GM19438 (cell line): ENCODE measurements at regions not wholly inside any gene's neighbourhood (a gene's known extent, or its start where the extent isn't known, plus 50 kb on each side); places are given as distances from the start of the nearest gene placed in this dataset.
"Not testable (repeated sequence)": the region's sequence is repeated elsewhere in the genome, so short reads cannot be mapped to it uniquely, and the experiment has no call there.

Experiments
- ATAC-seq: cut with Tn5 transposase; IDR thresholded peaks from one replicate; pipeline ENCODE4 v1.9.1; 2021; ENCODE audit warnings: low read depth; ENCODE audit not compliant: unreplicated experiment

GRCh38 chr6:75031102-75031501 lies 174.8 kb downstream of the COL12A1 start:
- not testable (repeated sequence) for ATAC-seq

GRCh38 chr6:75029333-75029732 lies 176.5 kb downstream of the COL12A1 start:
- no peak for ATAC-seq

DNA sequence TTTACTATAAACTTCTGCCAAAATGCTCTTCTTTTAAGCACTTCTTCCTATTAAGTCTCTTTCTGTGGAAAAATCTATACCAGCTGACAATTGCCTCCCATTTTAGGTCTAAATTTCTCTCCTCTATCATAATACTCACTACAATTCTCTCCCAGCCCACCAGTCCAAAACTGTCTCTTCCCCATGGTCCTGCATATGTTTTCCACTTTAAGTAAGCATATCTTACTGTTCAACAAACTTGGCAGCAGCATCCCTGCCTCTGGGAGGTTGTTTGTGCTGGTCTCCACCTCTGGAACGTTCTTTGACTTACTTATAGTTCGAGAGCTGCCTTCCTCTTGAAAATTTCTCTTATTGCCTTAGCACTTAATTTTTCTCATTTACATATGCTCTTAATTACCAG lies 180.5 kb downstream of the COL12A1 start:
- no peak for ATAC-seq

- no peak for ATAC-seq
Measured at GRCh38 chr6:75024828-75025227, 181.0 kb downstream of the COL12A1 start.

DNA sequence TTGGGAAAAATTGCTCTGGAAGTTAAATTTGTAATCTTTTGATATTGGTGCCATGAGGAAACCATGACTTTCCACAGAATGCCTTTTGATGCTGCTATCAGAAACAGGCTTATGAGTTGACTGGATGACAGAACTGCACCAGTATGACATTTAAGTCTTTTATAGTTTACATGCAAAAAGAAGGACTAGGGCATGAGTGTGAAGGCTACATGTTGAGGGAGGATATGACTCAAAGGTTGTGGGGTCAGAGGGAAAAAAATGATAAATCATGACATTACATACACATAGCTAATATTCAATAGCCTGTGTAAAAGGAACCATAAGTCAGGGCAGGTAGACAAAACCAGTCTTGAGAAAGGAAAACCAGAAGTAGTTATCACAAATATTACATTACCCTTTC lies 182.2 kb downstream of the COL12A1 start:
- ATAC-seq, result no peak

- no peak for ATAC-seq
Measured at GRCh38 chr6:75020971-75021370, 184.9 kb downstream of the COL12A1 start.

- no peak for ATAC-seq
Measured at GRCh38 chr6:75020376-75020775, 185.5 kb downstream of the COL12A1 start.

GRCh38 chr6:75012018-75012417 lies 193.8 kb downstream of the COL12A1 start:
- ATAC-seq, result no peak

GRCh38 chr6:75003984-75004383 lies 201.9 kb downstream of the COL12A1 start:
- not testable (repeated sequence) for ATAC-seq

DNA sequence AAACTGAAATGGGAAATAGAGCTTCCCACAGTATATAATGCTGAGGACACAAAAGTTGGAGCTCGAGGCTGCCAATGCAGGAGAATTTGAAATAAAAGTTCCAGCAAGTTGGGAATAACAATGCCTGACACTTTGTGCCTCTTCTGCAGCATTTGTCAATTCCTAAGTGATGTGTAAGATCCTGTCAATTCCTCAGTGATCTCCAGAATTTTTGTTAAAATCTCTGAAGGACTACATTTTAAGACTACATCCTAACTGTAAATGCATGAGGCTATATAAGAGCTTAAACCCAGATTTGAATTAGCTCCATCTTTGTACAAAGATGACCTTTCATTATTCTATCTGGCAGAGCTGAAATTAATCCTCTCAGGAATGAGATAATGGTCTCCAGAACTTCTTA lies 208.2 kb downstream of the COL12A1 start:
- no peak for ATAC-seq

DNA sequence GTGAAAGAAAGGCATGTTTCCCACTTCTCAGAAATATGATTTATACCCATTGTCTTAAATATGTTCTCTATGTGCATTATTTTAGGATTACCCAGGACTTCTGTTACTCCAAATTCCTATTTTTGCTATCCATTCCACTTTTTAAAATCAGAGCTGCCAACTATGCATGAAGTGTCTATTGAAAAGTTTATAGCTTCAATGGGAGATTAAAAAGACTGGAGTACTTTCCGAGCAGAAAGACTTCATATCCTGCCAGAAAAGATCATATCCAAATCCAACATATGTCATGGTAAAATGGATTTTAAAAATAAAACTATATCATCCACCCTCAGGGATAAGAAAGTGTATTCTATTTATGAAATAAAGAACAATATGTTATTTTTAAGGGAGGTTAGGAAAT lies 212.7 kb downstream of the COL12A1 start:
- no peak for ATAC-seq

DNA sequence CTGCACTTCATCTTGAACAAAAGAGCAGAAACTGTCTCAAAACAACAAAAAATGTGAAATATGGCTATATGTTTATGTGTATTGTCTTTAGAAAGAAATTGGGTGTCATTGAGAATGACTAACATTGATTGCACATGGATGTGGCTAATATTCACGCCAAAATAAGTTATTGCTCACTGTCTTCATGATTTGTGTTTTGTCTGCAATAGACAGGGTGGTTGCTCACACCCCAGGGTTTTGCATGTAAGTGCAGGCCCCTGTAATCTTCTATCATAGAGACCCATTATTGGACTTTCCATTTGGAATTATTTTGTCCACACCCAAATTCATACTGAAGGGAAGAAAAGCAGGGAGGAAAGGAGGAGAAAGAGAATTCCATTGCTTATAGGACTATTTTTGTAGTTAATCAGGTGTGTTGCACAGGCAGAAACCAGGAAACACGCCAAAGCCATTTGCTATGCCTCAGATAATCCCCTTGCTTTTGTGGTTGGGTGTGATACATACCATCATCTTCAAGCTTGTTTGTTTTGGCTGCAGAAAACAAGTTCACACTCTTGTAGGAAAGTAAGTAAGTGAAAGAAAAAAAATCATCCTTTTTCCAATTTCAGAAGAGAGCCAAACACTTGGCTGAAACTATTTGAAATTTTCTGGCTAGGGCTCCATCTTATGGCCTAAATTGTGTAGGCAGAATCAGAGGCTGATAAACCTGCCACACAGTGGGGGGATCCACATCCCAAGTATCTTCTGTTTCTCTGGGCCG lies 214.1 kb downstream of the COL12A1 start:
- no peak for ATAC-seq

GRCh38 chr6:74979065-74979766 lies 226.6 kb downstream of the COL12A1 start:
- ATAC-seq, result no peak

DNA sequence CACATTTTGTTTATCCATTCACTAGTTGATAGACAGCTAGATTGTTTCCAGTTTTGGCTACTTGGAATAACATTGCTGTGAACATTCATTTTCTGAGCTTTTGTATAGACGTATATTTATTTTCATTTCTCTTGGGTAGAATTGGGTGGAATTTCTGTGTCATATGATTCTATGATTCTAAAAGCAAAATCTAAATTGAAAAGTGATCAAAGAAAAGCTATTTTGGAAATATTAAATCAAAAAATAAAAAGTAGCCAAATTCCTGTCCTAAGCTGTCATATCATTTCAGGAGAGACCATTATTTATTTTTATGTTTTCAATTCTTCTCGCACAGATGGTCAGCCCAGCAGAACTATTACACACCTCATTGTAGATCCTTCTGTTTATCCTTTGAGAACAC lies 229.2 kb downstream of the COL12A1 start:
- no peak for ATAC-seq

GRCh38 chr6:74976026-74976425 lies 229.8 kb downstream of the COL12A1 start:
- no peak for ATAC-seq

DNA sequence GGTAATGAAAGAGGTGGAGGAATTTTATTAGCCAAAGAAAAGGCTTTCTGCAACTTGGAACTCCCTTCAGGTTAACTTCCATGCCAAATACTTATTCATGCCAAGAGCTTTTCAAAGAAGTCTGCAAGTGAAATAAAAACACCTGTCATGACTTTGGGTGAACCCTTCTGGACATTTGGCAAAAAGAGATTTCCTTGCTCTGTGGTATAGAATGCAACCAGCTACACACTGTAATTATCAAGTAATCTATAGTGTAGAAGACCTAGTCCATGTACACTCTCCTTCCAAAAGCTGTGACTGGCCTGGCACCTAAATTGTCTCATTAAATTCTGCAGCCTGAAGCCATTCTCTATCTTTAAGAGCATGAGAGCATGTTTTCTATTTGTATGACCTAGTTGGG lies 232.3 kb downstream of the COL12A1 start:
- no peak for ATAC-seq

- no peak for ATAC-seq
Measured at GRCh38 chr6:74971633-74972032, 234.2 kb downstream of the COL12A1 start.

DNA sequence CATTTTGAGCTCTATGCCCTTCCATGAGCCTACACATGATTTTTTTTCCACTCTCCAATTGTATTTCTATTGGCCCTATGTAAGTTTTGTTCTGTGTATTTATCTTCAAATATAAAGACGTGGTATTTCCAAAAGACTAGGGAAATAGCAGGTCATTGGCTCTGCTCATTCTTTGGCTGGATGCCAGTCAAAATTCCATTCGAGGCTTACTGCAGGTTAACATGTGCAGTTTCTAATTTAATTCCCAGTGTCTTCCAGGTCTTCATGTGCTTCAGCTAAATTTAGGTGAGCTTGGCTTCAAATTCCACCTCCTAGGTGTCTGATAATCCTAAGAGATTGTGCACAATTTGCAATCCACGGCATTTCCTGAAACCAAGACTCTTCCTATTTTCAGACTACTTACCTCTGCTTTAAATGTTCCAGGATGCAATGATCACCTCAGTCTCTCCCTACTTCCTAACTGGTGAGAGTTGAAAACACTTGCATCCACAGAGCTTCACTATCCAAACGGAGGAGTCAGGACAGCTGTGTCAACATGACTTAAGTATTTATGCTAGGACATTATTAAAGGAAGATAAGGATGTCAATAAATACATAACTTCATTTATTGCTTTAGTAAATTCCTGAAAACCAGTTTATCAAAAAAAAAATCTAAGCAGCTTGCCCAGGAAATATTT lies 236.1 kb downstream of the COL12A1 start:
- no peak for ATAC-seq

GRCh38 chr6:74967821-74968220 lies 238.0 kb downstream of the COL12A1 start:
- ATAC-seq, result no peak

DNA sequence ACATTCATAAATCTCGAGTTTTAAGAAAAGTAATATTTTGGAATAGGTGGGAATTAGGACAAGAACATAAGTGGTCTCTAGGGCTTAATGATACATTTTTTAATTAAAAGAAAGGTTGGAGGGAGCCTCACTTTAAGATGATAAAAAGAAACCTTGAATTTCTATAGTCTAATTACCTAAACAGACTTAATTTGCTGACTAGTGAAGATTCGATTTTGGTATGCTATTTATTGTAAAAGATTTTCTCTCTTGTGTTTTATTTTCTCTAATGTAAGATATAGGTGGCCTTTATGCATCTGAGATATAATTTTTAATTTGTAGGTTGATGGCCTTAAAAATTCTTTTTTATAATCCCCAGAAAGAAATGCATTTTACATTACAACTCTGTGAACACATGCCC lies 239.1 kb downstream of the COL12A1 start:
- no peak for ATAC-seq

GRCh38 chr6:74964871-74965441 lies 240.9 kb downstream of the COL12A1 start:
- ATAC-seq, result no peak
